SK-N-SH (cell line): ENCODE measurements at regions not wholly inside any gene's neighbourhood (a gene's known extent, or its start where the extent isn't known, plus 50 kb on each side); places are given as distances from the start of the nearest gene placed in this dataset.

ENCODE experiments used
- CTCF ChIA-PET: fragments of 300-600, 350-600 bp; formaldehyde crosslinking; extraction: SDS; loops from one replicate; lab custom pipeline; 2021; lab: Yijun Ruan, JAX
- POLR2A ChIA-PET: fragments of 350-600 bp; sonication (Branson Sonifier 250); formaldehyde crosslinking; extraction: SDS; loops from one replicate; lab custom pipeline; 2020; ENCODE audit warnings: antibody characterized with exemption, inconsistent platforms; lab: Yijun Ruan, JAX
- DNase-seq: peaks from one replicate; pipeline ENCODE4 v3.0.0; 2012
- H2AFZ ChIP-seq: fragments of 200-600 bp; sonication (generic); 2 replicates; pipeline ENCODE4 v1.8.1; 2016; ENCODE audit warnings: antibody characterized with exemption, mild to moderate bottlenecking, low read depth
- H3F3A ChIP-seq: fragments of 200-600 bp; sonication (generic); replicated peaks from 2 replicates; pipeline ENCODE3; 2016; ENCODE audit warnings: antibody characterized with exemption, mild to moderate bottlenecking; ENCODE audit not compliant: insufficient read depth
- H3K27ac ChIP-seq, 2 experiments: fragments of 200-500 bp in 1 of 2; fragments of 200-600 bp in 1 of 2; sonication (Bioruptor generic) in 1 of 2; sonication (generic), shearing (Covaris generic) in 1 of 2; 2 replicates each; pipeline versions ENCODE4 v1.5.1 to v1.6.1; 2014 to 2016; ENCODE audit warnings: low read depth in 2 of 2, inconsistent platforms in 1 of 2, low read length in 1 of 2, mild to moderate bottlenecking in 1 of 2, mixed read lengths in 1 of 2
- H3K27me3 ChIP-seq: fragments of 200-600 bp; sonication (generic), shearing (Covaris generic); 2 replicates; pipeline ENCODE4 v1.6.1; 2016; ENCODE audit warnings: mixed run types; ENCODE audit not compliant: insufficient read depth
- H3K36me3 ChIP-seq, 2 experiments: fragments of 200-500 bp in 1 of 2; fragments of 200-600 bp in 1 of 2; sonication (Bioruptor generic) in 1 of 2; sonication (generic) in 1 of 2; replicated peaks in 1 of 2; 2 replicates each; pipeline versions ENCODE3 to v1.5.1; 2014 to 2016; ENCODE audit warnings: low read length in 1 of 2, mild to moderate bottlenecking in 1 of 2; ENCODE audit not compliant: insufficient read depth in 2 of 2, control insufficient read depth in 1 of 2
- H3K4me1 ChIP-seq, 2 experiments: fragments of 200-500 bp in 1 of 2; fragments of 200-600 bp in 1 of 2; sonication (Bioruptor generic) in 1 of 2; sonication (generic), shearing (Covaris generic) in 1 of 2; 2 replicates each; pipeline versions ENCODE4 v1.5.1 to v1.6.1; 2014 to 2016; ENCODE audit warnings: low read depth in 1 of 2, low read length in 1 of 2, mixed run types in 1 of 2; ENCODE audit not compliant: insufficient read depth in 2 of 2, control insufficient read depth in 1 of 2
- H3K4me2 ChIP-seq: fragments of 200-600 bp; sonication (generic), shearing (Covaris generic); 2 replicates; pipeline ENCODE4 v1.6.1; 2017; ENCODE audit warnings: mixed run types
- H3K4me3 ChIP-seq, 2 experiments: fragments of 200-500 bp in 1 of 2; fragments of 200-600 bp in 1 of 2; sonication (Bioruptor generic) in 1 of 2; sonication (generic), shearing (Covaris generic) in 1 of 2; 2 replicates each; pipeline versions ENCODE4 v1.5.1 to v1.8.1; 2014 to 2016; ENCODE audit warnings: low read depth in 2 of 2, inconsistent platforms in 1 of 2, low read length in 1 of 2, mild to moderate bottlenecking in 1 of 2, mixed read lengths in 1 of 2, moderate library complexity in 1 of 2
- H3K79me2 ChIP-seq: fragments of 200-600 bp; sonication (generic); 2 replicates; pipeline ENCODE4 v1.8.1; 2017; ENCODE audit warnings: mild to moderate bottlenecking; ENCODE audit not compliant: insufficient read depth
- H3K9ac ChIP-seq: fragments of 200-600 bp; sonication (generic); 2 replicates; pipeline ENCODE4 v1.6.1; 2017; ENCODE audit warnings: mixed run types
- H3K9me2 ChIP-seq: fragments of 200-600 bp; sonication (generic); 2 replicates; pipeline ENCODE4 v1.6.1; 2017; ENCODE audit warnings: mixed run types
- H3K9me3 ChIP-seq: fragments of 200-600 bp; sonication (generic); 2 replicates; pipeline ENCODE4 v1.6.1; 2017; ENCODE audit warnings: mixed run types, mild to moderate bottlenecking, moderate library complexity
- H4K20me1 ChIP-seq: fragments of 200-600 bp; sonication (generic); 2 replicates; pipeline ENCODE4 v1.6.1; 2017; ENCODE audit warnings: mild to moderate bottlenecking, mixed run types; ENCODE audit not compliant: insufficient read depth
- EZH2phosphoT487 ChIP-seq: fragments of 200-600 bp; sonication (generic); IDR thresholded peaks from 2 replicates; pipeline ENCODE4 v1.6.1; 2017; ENCODE audit warnings: low read depth, mixed run types, mild to moderate bottlenecking, antibody characterized with exemption, moderate library complexity, borderline replicate concordance
- FOSL2 ChIP-seq: IDR thresholded peaks from 2 replicates; pipeline ENCODE4 v1.4.0; 2012; ENCODE audit warnings: low read depth, mild to moderate bottlenecking, moderate library complexity, borderline replicate concordance
- GABPA ChIP-seq: IDR thresholded peaks from 2 replicates; pipeline ENCODE4 v1.4.0; 2012; ENCODE audit warnings: low read depth, mild to moderate bottlenecking
- NRF1 ChIP-seq: IDR thresholded peaks from 2 replicates; pipeline ENCODE4 v1.6.1; 2012; ENCODE audit warnings: low read depth, mild to moderate bottlenecking, low read length
- RAD21 ChIP-seq: IDR thresholded peaks from 2 replicates; pipeline ENCODE4 v1.6.1; 2012; ENCODE audit warnings: mild to moderate bottlenecking, low read length
- REST ChIP-seq: IDR thresholded peaks from 2 replicates; pipeline ENCODE4 v1.6.1; 2012; ENCODE audit warnings: mild to moderate bottlenecking, low read depth, low read length, moderate library complexity
- RXRA ChIP-seq: IDR thresholded peaks from 2 replicates; pipeline ENCODE4 v1.4.0; 2012; ENCODE audit warnings: low read depth, mild to moderate bottlenecking, borderline replicate concordance
- TCF12 ChIP-seq: IDR thresholded peaks from 2 replicates; pipeline ENCODE4 v1.4.0; 2012
- USF1 ChIP-seq: IDR thresholded peaks from 2 replicates; pipeline ENCODE4 v1.4.0; 2012; ENCODE audit warnings: low read depth, borderline replicate concordance
- WGBS: methylation state at CpG from one replicate; pipeline ENCODE4 v1.1.6; 2017; ENCODE audit warnings: low lambda C conversion rate; 5-methylcytosine and 5-hydroxymethylcytosine counted together
- TF ChIP-seq, protein P1 (sequence below): IDR thresholded peaks from 2 replicates; pipeline ENCODE4; 2012

- TF ChIP-seq USF1: no peak
- TF ChIP-seq, protein P1, sequence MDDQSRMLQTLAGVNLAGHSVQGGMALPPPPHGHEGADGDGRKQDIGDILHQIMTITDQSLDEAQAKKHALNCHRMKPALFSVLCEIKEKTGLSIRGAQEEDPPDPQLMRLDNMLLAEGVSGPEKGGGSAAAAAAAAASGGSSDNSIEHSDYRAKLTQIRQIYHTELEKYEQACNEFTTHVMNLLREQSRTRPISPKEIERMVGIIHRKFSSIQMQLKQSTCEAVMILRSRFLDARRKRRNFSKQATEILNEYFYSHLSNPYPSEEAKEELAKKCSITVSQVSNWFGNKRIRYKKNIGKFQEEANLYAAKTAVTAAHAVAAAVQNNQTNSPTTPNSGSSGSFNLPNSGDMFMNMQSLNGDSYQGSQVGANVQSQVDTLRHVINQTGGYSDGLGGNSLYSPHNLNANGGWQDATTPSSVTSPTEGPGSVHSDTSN: no peak
Observed at GRCh38 chr6:139758209-139758611, 383.8 kb upstream of the CITED2 start (continued).

- WGBS: 67% methylated on average over 1 of the region's 1 CpG
Observed at GRCh38 chr6:139757784-139758183, 383.3 kb upstream of the CITED2 start.

More at GRCh38 chr6:139757784-139758183, 383.3 kb upstream of the CITED2 start:
- Histone ChIP-seq H3K27me3 (no peaks in the 10 kb centered on the region), H4K20me1 (no peaks in the 10 kb centered on the region)
- TF ChIP-seq EZH2phosphoT487 (no peak), NRF1 (no peak), RXRA (no peak), TCF12 (no peak), GABPA (no peak), FOSL2 (no peak), REST (no peak), RAD21 (no peak)
- TF ChIP-seq, all 33 proteins: peak for 0
- Histone ChIP-seq H2AFZ (no peak overlapping the region), H3K9ac (no peak overlapping the region), H3K4me3 (no peak overlapping the region), H3K9me3 (no peaks in the 10 kb centered on the region), H3K36me3 (no peaks in the 10 kb centered on the region), H3K4me1 (peaks cover 0 to 14% of the 10 kb centered on the region in 2 experiments; a peak in 2 of 4 replicates), H3K79me2 (no peaks in the 10 kb centered on the region), H3K27ac (no peak overlapping the region), H3F3A (peaks cover 7% of the 10 kb centered on the region), H3K4me2 (no peak overlapping the region), H3K9me2 (no peaks in the 10 kb centered on the region)
- ChIA-PET POLR2A (no interaction called here), CTCF (interaction anchor here (0.6 kb wide), 1 partner anchor 168 kb away, joined by 3 read pairs; no protein-coding TSS in a partner anchor)
- no peak for DNase-seq
